ENCODE measurements at regions not wholly inside any gene's neighbourhood (a gene's known extent, or its start where the extent isn't known, plus 50 kb on each side); places are given as distances from the start of the nearest gene placed in this dataset.
"Not testable (repeated sequence)": the region's sequence is repeated elsewhere in the genome, so short reads cannot be mapped to it uniquely, and the experiment has no call there.

DNA sequence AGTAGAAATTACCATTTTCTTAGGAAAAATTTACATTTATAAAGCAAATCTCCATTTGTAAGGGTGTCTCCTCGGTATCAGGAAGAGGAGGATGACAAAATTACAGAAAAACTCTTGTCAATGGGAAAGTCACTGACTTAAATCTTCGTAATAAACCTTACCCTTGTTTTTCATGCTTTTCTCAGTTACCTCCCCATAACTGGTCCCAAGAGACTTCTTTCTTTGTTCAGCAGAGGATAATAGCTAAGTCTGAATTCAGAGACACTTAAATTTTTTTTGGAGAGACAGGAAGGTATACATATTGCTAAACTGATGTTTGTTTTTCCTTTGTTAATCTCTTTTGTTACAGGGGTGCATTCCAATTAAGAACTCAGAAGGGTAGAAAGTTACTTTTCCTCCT is 125.5 kb upstream of the JADE1 start:
- ATAC-seq (no peak), DNase-seq (no peak)
- Mint-ChIP-seq H3K4me1 (no peaks in the 10 kb centered on the region), H3K27ac (no peak overlapping the region), H3K36me3 (peaks cover 0 to 4% (median 2%) of the 10 kb centered on the region in 3 donors), H3K9me3 (no peaks in the 10 kb centered on the region), H3K27me3 (peaks cover 4 to 22% (median 16%) of the 10 kb centered on the region in 5 donors), H3K4me3 (no peak overlapping the region)
- POLR2A ChIA-PET = no interaction called here

DNA sequence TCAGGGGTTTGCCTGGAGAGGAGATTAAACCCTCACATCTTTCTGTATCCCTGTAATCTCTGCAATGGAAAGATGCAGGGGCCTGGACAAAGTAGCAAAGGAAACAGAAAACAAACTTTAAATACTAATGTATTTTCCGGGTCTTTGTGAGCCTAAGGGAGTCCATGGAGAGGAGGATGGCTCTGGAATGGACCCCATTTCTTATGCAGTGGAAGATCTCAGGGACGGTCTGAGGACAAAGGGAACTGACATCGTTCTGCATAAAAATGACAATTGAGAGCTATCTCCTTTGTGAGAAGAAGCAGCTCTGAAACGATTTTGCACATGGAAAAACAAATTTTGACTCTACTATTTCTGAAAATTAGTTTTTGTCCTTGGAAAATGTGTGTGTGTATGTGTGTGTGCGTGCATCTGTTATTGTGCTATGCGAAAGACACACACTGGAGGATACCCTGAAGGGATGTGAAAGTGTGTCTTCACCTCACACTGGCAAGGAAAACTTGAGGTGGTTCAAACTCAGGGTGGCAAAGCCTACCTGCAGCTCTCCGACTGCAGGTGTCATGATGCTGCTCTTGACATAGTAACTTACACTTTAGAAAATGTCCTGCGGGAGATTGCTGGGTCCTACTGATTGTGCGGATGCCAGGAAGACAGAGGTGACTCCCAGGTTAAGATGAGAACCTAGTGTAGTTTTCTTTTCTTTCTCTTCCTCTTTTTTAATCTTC is 126.4 kb upstream of the JADE1 start:
- peaks cover 5 to 22% (median 14%) of the 10 kb centered on the region in 5 donors for H3K27me3 Mint-ChIP-seq
- H3K36me3 Mint-ChIP-seq = peaks cover 0 to 4% (median 2%) of the 10 kb centered on the region in 3 donors
- ATAC-seq (no peak), DNase-seq (no peak)
- H3K4me1 Mint-ChIP-seq = no peaks in the 10 kb centered on the region
- no peaks in the 10 kb centered on the region for H3K9me3 Mint-ChIP-seq
- H3K4me3 Mint-ChIP-seq = no peak overlapping the region
- POLR2A ChIA-PET = no interaction called here
- peak overlapping the region in 1 of 10 donors; percentile 10 for H3K27ac Mint-ChIP-seq

DNA sequence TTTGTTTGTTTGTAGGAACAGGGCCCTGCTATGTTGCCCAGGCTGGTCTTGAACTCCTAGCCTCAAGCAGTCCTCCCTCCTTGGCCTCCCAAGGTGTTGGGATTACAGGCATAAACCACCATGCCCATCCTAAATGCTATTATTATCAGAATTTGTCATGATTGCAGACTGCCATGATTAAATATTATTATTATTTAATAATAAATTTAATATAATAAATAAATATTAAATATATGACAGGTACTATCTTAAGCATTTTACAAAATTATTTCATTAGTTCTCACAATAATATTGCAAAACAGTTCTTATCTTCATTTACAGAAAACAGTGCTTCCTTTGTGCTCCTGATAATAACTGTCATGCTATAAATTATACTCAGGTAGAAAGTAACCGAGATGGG is 133.4 kb upstream of the JADE1 start:
- Mint-ChIP-seq H3K27ac (peak overlapping the region in 1 of 10 donors; percentile 46), H3K9me3 (no peaks in the 10 kb centered on the region), H3K27me3 (peaks cover 1 to 10% (median 2%) of the 10 kb centered on the region in 5 donors), H3K4me1 (peaks cover 0 to 6% (median 2%) of the 10 kb centered on the region in 4 donors), H3K36me3 (no peaks in the 10 kb centered on the region), H3K4me3 (no peak overlapping the region)
- ATAC-seq = no peak
- DNase-seq = no peak
- POLR2A ChIA-PET = no interaction called here

DNA sequence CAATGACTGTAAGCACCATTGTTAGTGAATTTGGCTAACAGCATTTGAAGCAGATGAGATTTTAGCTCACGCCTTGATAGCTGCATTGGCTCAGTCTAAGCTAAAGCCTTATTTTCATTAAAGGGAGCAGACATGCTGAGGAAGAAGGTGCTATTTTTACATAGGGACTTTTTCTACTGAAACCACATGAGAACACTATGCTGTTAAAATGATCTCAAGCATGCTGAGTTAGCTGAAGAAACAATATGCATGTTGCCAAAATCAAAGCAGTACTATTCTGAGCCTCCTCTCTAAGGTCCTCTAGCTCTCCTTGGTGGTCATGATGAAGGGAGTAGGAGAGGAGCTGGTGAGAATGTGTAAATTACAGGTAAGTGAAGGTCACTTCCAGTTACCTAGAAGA is 134.4 kb upstream of the JADE1 start:
- POLR2A ChIA-PET = no interaction called here
- ATAC-seq (no peak), DNase-seq (no peak)
- Mint-ChIP-seq H3K36me3 (no peaks in the 10 kb centered on the region), H3K4me1 (peaks cover 0 to 6% (median 2%) of the 10 kb centered on the region in 4 donors), H3K9me3 (no peaks in the 10 kb centered on the region), H3K4me3 (no peak overlapping the region), H3K27me3 (peaks cover 1 to 10% (median 2%) of the 10 kb centered on the region in 5 donors), H3K27ac (no peak overlapping the region)

DNA sequence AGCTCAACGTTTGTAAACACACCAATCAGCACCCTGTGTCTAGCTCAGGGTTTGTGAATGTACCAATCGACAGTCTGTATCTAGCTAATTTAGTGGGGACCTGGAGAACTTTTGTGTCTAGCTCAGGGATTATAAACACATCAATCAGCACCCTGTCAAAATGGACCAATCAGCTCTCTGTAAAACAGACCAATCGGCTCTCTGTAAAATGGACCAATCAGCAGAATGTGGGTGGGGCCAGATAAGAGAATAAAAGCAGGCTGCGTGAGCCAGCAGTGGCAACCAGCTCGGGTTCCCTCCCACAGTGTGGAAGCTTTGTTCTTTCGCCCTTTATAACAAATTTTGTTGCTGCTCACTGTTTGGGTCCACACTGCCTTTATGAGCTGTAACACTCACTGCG is 136.3 kb upstream of the JADE1 start:
- H3K4me1 Mint-ChIP-seq, H3K36me3 Mint-ChIP-seq, DNase-seq, H3K9me3 Mint-ChIP-seq, POLR2A ChIA-PET, H3K27ac Mint-ChIP-seq, ATAC-seq: not testable (repeated sequence)
- H3K4me3 Mint-ChIP-seq = peak overlapping the region in 4 of 10 donors; percentile 29 to 64 (median 42)
- H3K27me3 Mint-ChIP-seq = peaks cover 0 to 10% (median 2%) of the 10 kb centered on the region in 5 donors

DNA sequence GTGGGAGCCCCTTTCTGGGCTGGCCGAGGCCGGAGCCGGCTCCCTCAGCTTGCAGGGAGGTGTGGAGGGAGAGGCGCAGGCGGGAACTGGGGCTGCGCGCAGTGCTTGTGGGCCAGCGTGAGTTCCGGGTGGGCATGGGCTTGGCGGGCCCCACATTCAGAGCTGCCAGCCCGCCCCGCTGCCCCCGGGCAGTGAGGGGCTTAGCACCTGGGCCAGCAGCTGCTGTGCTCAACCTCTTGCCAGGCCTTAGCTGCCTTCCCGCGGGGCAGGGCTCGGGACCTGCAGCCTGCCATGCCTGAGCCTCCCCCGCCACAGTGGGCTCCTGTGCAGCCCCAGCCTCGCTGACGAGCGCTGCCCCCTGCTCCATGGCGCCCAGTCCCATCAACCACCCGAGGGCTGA is 136.9 kb upstream of the JADE1 start:
- H3K36me3 Mint-ChIP-seq, H3K27ac Mint-ChIP-seq, DNase-seq, H3K4me3 Mint-ChIP-seq, POLR2A ChIA-PET, H3K4me1 Mint-ChIP-seq, ATAC-seq, H3K9me3 Mint-ChIP-seq: not testable (repeated sequence)
- H3K27me3 Mint-ChIP-seq = peaks cover 0 to 10% (median 0%) of the 10 kb centered on the region in 5 donors

DNA sequence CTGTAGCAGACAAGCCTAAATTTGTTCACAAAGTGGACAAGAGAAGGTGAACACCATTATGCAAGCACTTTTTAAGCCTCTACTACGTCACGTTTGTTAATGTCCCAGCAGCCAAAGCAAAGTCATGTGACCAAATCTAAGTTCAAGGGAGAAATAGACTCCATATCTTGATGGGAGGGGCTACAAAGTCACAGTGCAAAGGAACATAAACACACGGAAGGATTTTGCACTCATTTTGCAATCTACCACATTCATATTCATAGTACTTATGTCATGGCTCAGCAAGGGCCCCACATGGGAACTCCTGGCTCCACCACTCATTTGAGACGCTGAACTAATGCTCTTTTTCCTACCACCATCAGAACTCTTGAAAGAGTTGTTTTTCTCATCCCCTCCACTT is 139.0 kb upstream of the JADE1 start:
- Mint-ChIP-seq H3K27me3 (no peaks in the 10 kb centered on the region), H3K4me3 (no peak overlapping the region), H3K4me1 (peaks cover 0 to 6% (median 2%) of the 10 kb centered on the region in 4 donors), H3K9me3 (no peaks in the 10 kb centered on the region), H3K36me3 (no peaks in the 10 kb centered on the region), H3K27ac (no peak overlapping the region)
- POLR2A ChIA-PET = no interaction called here
- ATAC-seq (no peak), DNase-seq (no peak)

DNA sequence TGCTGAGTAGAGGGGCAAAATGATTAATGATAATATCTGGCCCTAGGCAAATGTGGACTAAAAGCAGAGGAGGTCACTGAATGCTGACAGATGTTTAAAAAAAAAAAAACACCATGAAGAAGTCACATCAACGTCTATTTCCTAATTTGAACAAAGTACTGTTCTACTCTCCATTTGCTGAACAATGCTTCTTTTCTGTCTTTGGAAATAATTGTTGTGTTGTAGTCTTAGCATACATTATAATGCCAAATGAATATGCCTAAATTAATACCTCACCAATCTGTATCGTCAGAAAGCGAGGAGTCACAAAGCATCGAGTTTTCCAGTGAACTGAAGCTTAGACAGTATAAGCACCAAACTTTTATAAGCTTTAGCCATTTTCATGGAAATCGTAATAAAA is 140.9 kb upstream of the JADE1 start:
- H3K9me3 Mint-ChIP-seq = no peaks in the 10 kb centered on the region
- no peak overlapping the region for H3K27ac Mint-ChIP-seq
- no peak overlapping the region for H3K4me3 Mint-ChIP-seq
- ATAC-seq (no peak), DNase-seq (no peak)
- H3K4me1 Mint-ChIP-seq = peaks cover 0 to 2% (median under 1%) of the 10 kb centered on the region in 4 donors
- H3K27me3 Mint-ChIP-seq = no peaks in the 10 kb centered on the region
- no peaks in the 10 kb centered on the region for H3K36me3 Mint-ChIP-seq
- POLR2A ChIA-PET = no interaction called here

DNA sequence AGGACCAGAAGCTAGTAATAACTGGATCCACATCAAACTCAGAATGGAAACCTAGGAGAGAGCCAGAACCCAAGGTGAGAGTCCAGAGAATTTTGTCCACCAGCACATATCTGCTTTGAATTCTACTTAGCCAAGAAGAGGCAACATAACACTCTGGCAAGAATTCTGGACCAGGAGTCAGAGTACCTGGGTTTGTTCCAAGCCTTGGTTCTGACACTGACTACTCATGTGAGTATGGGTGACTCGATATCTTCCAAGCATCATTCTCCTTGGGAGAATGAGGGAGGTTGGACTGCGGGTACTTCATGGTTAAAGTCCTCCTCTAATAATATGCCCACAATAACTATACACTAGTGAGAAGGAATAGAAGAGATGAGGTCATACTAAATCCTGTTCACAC is 144.0 kb upstream of the JADE1 start:
- H3K27me3 Mint-ChIP-seq = no peaks in the 10 kb centered on the region
- no peak for ATAC-seq
- H3K27ac Mint-ChIP-seq = no peak overlapping the region
- POLR2A ChIA-PET = no interaction called here
- H3K4me1 Mint-ChIP-seq = peaks cover 0 to 11% (median 7%) of the 10 kb centered on the region in 4 donors
- no peaks in the 10 kb centered on the region for H3K9me3 Mint-ChIP-seq
- DNase-seq = no peak
- no peak overlapping the region for H3K4me3 Mint-ChIP-seq
- H3K36me3 Mint-ChIP-seq = no peaks in the 10 kb centered on the region

DNA sequence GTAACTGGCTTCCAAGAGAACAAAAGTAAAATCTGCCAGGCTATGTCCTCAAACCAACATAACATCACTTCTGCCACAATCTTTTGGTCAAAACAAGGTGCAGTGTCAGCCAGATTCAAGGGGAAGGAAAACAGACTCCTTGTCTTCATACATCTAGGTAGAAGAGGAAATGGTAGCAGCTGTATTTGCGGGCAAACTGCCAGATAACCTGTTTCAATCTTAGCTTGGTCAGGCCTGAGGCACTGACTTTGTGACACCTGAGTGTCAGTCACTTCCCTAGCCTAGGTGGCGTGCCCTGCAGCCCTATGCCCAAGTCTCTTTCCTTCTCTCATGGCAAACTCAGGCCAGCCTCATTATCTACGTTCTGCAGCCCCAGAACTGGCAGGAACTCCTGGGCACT is 146.2 kb upstream of the JADE1 start:
- Mint-ChIP-seq H3K4me3 (no peak overlapping the region), H3K27ac (peak overlapping the region in 4 of 10 donors; percentile 1 to 63 (median 24)), H3K27me3 (no peaks in the 10 kb centered on the region), H3K4me1 (peaks cover 0 to 11% (median 7%) of the 10 kb centered on the region in 4 donors), H3K36me3 (no peaks in the 10 kb centered on the region), H3K9me3 (no peaks in the 10 kb centered on the region)
- DNase-seq (peak in 3 of 10 donors; percentile 3 to 29 (median 26)), ATAC-seq (peak in 1 of 2 donors; percentile 23)
- POLR2A ChIA-PET = no interaction called here

DNA sequence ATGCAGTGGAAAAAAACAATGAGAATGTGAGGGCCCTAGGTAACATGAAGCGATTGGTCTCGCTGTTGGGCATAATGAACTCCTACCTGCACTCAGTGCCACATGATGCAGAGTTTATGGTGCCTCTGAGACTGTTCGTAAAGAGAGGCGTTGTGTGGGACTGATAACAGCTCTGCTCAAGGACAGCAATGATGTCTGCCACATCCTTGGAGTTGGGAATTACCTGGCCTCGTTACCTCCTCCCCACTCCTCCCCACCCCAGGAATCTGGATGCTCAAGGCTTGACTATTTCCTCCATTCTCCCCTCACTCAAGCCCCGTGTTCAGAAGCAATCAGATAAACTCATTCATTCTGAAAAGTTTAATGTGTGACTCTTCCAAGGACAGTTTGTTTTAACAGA is 148.0 kb upstream of the JADE1 start:
- H3K4me3 Mint-ChIP-seq = no peak overlapping the region
- no peaks in the 10 kb centered on the region for H3K36me3 Mint-ChIP-seq
- H3K27ac Mint-ChIP-seq = peak overlapping the region in 1 of 10 donors; percentile 14
- peaks cover 0 to 4% (median 0%) of the 10 kb centered on the region in 9 donors for H3K9me3 Mint-ChIP-seq
- peaks cover 0 to 5% (median 0%) of the 10 kb centered on the region in 5 donors for H3K27me3 Mint-ChIP-seq
- ATAC-seq (no peak), DNase-seq (no peak)
- POLR2A ChIA-PET = no interaction called here
- peaks cover 0 to 12% (median 9%) of the 10 kb centered on the region in 4 donors for H3K4me1 Mint-ChIP-seq

DNA sequence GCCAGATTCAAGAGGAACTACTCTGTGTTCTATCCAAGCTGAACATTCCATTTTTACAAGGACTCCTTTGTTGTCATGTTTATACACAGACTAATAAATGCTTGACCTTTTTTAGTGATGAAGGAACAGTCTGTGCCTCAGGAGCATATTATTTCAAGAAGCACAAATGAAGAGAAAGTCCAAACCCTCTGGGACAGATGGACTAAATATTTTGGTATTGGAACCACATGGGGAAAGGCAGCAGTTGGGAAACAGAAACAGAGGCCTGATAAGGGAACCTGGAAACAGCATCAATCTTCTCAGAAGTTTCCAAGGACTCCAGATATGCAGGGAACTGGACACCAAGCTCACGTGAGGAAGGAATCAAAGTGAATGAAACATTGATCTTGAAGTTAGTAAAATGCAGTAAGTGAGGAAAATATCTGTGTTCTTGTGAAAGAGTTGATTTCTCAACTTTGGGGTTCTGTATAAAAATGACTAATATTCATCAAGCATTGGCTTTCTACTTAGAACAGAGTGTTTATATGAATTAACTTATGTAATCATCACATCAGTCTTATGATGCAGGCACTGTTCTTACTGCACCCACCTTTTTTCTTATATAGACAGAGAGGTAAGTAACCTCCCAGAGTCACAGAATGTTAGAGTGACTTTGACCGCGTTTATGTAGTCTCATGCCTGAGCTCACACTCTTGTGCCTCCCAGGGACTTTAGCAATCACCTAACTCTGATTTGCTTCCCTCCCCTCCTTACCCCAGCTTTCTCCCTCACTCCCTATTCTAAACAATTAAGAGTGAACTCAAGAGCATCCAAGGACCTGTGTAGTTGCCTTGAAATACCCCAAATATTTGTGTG is 148.9 kb upstream of the JADE1 start:
- H3K27ac Mint-ChIP-seq = no peak overlapping the region
- POLR2A ChIA-PET = no interaction called here
- ATAC-seq (no peak), DNase-seq (no peak)
- peaks cover 0 to 4% (median 0%) of the 10 kb centered on the region in 9 donors for H3K9me3 Mint-ChIP-seq
- no peak overlapping the region for H3K4me3 Mint-ChIP-seq
- peaks cover 0 to 12% (median 9%) of the 10 kb centered on the region in 4 donors for H3K4me1 Mint-ChIP-seq
- H3K27me3 Mint-ChIP-seq = peaks cover 0 to 5% (median 0%) of the 10 kb centered on the region in 5 donors
- no peaks in the 10 kb centered on the region for H3K36me3 Mint-ChIP-seq

DNA sequence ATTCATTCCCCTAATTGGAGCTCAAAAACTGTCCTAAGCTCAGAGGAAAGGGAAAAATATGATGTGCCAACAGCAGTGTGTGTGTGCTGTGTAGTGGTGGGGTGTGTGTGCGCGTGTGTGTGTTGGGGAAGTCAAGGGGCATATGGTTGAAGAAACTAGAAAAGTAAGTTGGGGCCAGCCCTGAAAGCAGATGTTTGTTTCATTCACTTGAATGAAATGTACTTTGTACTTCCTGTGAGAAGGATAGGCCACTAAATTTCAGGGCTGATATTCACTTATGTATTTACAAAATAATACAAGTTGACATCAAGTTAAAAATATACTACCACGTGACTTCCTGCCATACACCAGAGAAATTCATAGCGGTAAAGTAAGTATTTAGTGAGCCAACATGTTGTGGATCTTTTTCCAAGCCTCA is 151.3 kb upstream of the JADE1 start:
- Mint-ChIP-seq H3K27me3 (peaks cover 0 to 9% (median 2%) of the 10 kb centered on the region in 5 donors), H3K27ac (no peak overlapping the region), H3K4me1 (peaks cover 0 to 7% (median 5%) of the 10 kb centered on the region in 4 donors), H3K9me3 (peaks cover 0 to 6% (median 0%) of the 10 kb centered on the region in 9 donors), H3K36me3 (no peaks in the 10 kb centered on the region), H3K4me3 (no peak overlapping the region)
- no peak for DNase-seq
- no peak for ATAC-seq
- POLR2A ChIA-PET = no interaction called here

Data from naive thymus-derived CD8-positive, alpha-beta T cell (primary cell).